ENCODE measurements at regions not wholly inside any gene's neighbourhood (a gene's known extent, or its start where the extent isn't known, plus 50 kb on each side); places are given as distances from the start of the nearest gene placed in this dataset.

GRCh38 chr18:1657876-1658275, 753.2 kb downstream of the ADCYAP1 start:
- no peaks in the 10 kb centered on the region for H3K4me1 ChIP-seq (ENCODE audit: insufficient read depth, low read length)
- Mint-ChIP-seq H3K9me3 (no peaks in the 10 kb centered on the region), H3K4me1 (ENCODE audit: low read depth) (no peaks in the 10 kb centered on the region), H3K27me3 (no peaks in the 10 kb centered on the region), H3K36me3 (ENCODE audit: low read depth) (no peaks in the 10 kb centered on the region), H3K27ac (no peak overlapping the region), H3K4me3 (no peak overlapping the region)
- H3K36me3 ChIP-seq (ENCODE audit: insufficient read depth, low read length) = no peaks in the 10 kb centered on the region
- ChIA-PET CTCF (interaction anchor here (1.4 kb wide), 1 partner anchor 10 kb away, joined by 4 read pairs; no protein-coding TSS in a partner anchor), POLR2A (no interaction called here)
- H3K27ac ChIP-seq (ENCODE audit: low read depth in 1 of 2, low read length in 2 of 2) = no peak overlapping the region
- intact Hi-C loops (cut with DNase I, micrococcal nuclease) = no loop called here
- no peaks in the 10 kb centered on the region for H3K9me3 ChIP-seq (ENCODE audit: control insufficient read depth in 1 of 2, insufficient read depth in 1 of 2, low read length in 2 of 2)
- no peak for ATAC-seq (ENCODE audit: poor library complexity)
- H3K27me3 ChIP-seq (ENCODE audit: control insufficient read depth in 1 of 2, insufficient read depth in 2 of 2, low read length in 2 of 2) = no peaks in the 10 kb centered on the region
- TF ChIP-seq CTCF (IDR thresholded peaks at IDR 0.05) = no peak
- no peak for DNase-seq
- H3K4me3 ChIP-seq (ENCODE audit: low read length) = no peak overlapping the region

GRCh38 chr18:1658908-1659566, 754.4 kb downstream of the ADCYAP1 start:
- Histone ChIP-seq H3K4me1 (ENCODE audit: insufficient read depth, low read length) (no peaks in the 10 kb centered on the region), H3K36me3 (ENCODE audit: insufficient read depth, low read length) (no peaks in the 10 kb centered on the region), H3K27me3 (ENCODE audit: control insufficient read depth in 1 of 2, insufficient read depth in 2 of 2, low read length in 2 of 2) (no peaks in the 10 kb centered on the region), H3K4me3 (ENCODE audit: low read length) (no peak overlapping the region), H3K27ac (ENCODE audit: low read depth in 1 of 2, low read length in 2 of 2) (no peak overlapping the region), H3K9me3 (ENCODE audit: control insufficient read depth in 1 of 2, insufficient read depth in 1 of 2, low read length in 2 of 2) (no peaks in the 10 kb centered on the region)
- POLR2A ChIA-PET = no interaction called here
- intact Hi-C loops (cut with DNase I, micrococcal nuclease) = no loop called here
- H3K4me1 Mint-ChIP-seq (ENCODE audit: low read depth) = no peaks in the 10 kb centered on the region
- H3K4me3 Mint-ChIP-seq = no peak overlapping the region
- DNase-seq (no peak), ATAC-seq (ENCODE audit: poor library complexity) (no peak)
- no peak overlapping the region for H3K27ac Mint-ChIP-seq
- H3K36me3 Mint-ChIP-seq (ENCODE audit: low read depth) = no peaks in the 10 kb centered on the region
- peaks cover 5% of the 10 kb centered on the region for H3K27me3 Mint-ChIP-seq
- CTCF ChIA-PET = interaction anchor here (1.4 kb wide), 1 partner anchor 8 kb away, joined by 4 read pairs; no protein-coding TSS in a partner anchor
- no peak for TF ChIP-seq CTCF (IDR thresholded peaks at IDR 0.05)
- H3K9me3 Mint-ChIP-seq = no peaks in the 10 kb centered on the region

- peak; percentile 20 for TF ChIP-seq CTCF (IDR thresholded peaks at IDR 0.05)
- Mint-ChIP-seq H3K27ac (no peak overlapping the region), H3K4me1 (ENCODE audit: low read depth) (no peaks in the 10 kb centered on the region), H3K36me3 (ENCODE audit: low read depth) (no peaks in the 10 kb centered on the region), H3K9me3 (no peaks in the 10 kb centered on the region), H3K4me3 (no peak overlapping the region), H3K27me3 (peaks cover 8% of the 10 kb centered on the region)
- H3K27ac ChIP-seq (ENCODE audit: low read depth in 1 of 2, low read length in 2 of 2) = no peak overlapping the region
- H3K4me3 ChIP-seq (ENCODE audit: low read length) = no peak overlapping the region
- DNase-seq (peak in 4 of 14 experiments; percentile 0 to 23 (median 11)), ATAC-seq (ENCODE audit: poor library complexity) (no peak)
- H3K4me1 ChIP-seq (ENCODE audit: insufficient read depth, low read length) = no peaks in the 10 kb centered on the region
- intact Hi-C loops (cut with DNase I, micrococcal nuclease) = no loop called here
- no peaks in the 10 kb centered on the region for H3K9me3 ChIP-seq (ENCODE audit: control insufficient read depth in 1 of 2, insufficient read depth in 1 of 2, low read length in 2 of 2)
- ChIA-PET POLR2A (no interaction called here), CTCF (no interaction called here)
- H3K27me3 ChIP-seq (ENCODE audit: control insufficient read depth in 1 of 2, insufficient read depth in 2 of 2, low read length in 2 of 2) = no peaks in the 10 kb centered on the region
- H3K36me3 ChIP-seq (ENCODE audit: insufficient read depth, low read length) = no peaks in the 10 kb centered on the region
Observed at GRCh38 chr18:1663879-1664705, 759.4 kb downstream of the ADCYAP1 start.
